ENCODE measurements at regions not wholly inside any gene's neighbourhood (a gene's known extent, or its start where the extent isn't known, plus 50 kb on each side); places are given as distances from the start of the nearest gene placed in this dataset.

DNA sequence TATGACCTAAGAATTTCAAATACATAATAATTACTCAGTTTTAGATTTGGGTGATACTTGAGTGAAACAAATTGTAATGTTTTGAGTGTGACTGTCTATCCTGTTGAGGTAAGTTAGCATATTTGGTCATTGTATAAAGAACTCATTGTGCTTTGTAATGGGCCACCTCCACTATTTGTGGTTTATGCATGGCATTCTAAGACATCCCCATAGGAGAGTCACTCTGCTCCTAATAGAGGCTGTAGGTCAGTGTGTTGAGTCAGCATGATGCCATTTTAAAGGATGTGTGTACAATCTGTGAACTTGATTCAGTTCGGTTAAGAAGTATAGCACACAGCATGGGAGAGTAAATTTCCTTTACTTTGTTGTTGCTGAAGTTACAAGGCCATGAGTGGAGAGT is 1112.4 kb downstream of the JRKL start:
- Histone ChIP-seq H3K79me2 (ENCODE audit: control insufficient read depth, insufficient read depth, low read length) (no peaks in the 10 kb centered on the region), H4K20me1 (replicated peaks; ENCODE audit: control insufficient read depth, insufficient read depth, low read length) (no peaks in the 10 kb centered on the region), H3K4me2 (ENCODE audit: insufficient read depth, low read length) (no peak overlapping the region), H3K36me3 (ENCODE audit: control insufficient read depth, insufficient read depth, low read length) (no peaks in the 10 kb centered on the region), H2AFZ (ENCODE audit: low read depth, low read length) (no peak overlapping the region), H3K4me3 (no peak overlapping the region), H3K9me1 (ENCODE audit: control insufficient read depth, insufficient read depth, low read length) (no peaks in the 10 kb centered on the region), H3K9me3 (replicated peaks; ENCODE audit: control insufficient read depth, insufficient read depth, low read depth, low read length) (no peaks in the 10 kb centered on the region; the same call in 1 of the 2 replicates), H3K27me3 (ENCODE audit: control insufficient read depth in 2 of 2, insufficient read depth in 2 of 2, low read length in 2 of 2) (no peaks in the 10 kb centered on the region), H3K9ac (ENCODE audit: insufficient read depth in 1 of 2, low read depth in 2 of 2, low read length in 2 of 2) (no peak overlapping the region), H3K27ac (ENCODE audit: extremely low read depth, low read depth, low read length) (no peak overlapping the region), H3K4me1 (replicated peaks in 1 of 2; ENCODE audit: control insufficient read depth in 2 of 2, insufficient read depth in 2 of 2, low read length in 2 of 2) (no peaks in the 10 kb centered on the region)
- DNase-seq (ENCODE audit: extremely low read depth in 1 of 4, low spot score in 3 of 4) (no peak), FAIRE-seq (no peak), ATAC-seq (no peak)
- in situ Hi-C loops (cut with MboI) (no loop called here), intact Hi-C loops (cut with micrococcal nuclease) (no loop called here)
- ChIA-PET CTCF (ENCODE audit: low intra/inter-chr PET ratio) (no interaction called here), POLR2A (no interaction called here)
- WGBS (ENCODE audit: insufficient coverage, low coverage, missing lambda C conversion rate): 0% methylated on average over 1 of the region's 1 CpG
- no TSS peak for BruUV-seq (replicated peaks)
- TF ChIP-seq NR4A1 (CRISPR knock-in tag; IDR thresholded peaks at IDR 0.05) (no peak), NR4A1 (tag; IDR thresholded peaks at IDR 0.05) (no peak), ZNF668 (CRISPR knock-in tag; IDR thresholded peaks at IDR 0.05) (no peak), ZNF23 (CRISPR knock-in tag; IDR thresholded peaks at IDR 0.05) (no peak), SIN3A (IDR thresholded peaks at IDR 0.05; ENCODE audit: borderline replicate concordance in 2 of 2, control insufficient read depth in 1 of 2, low read depth in 2 of 2, low read length in 2 of 2) (no peak), LCOR (CRISPR knock-in tag; IDR thresholded peaks at IDR 0.05) (no peak), GTF2A2 (tag; IDR thresholded peaks at IDR 0.05) (no peak), PHB (CRISPR knock-in tag; IDR thresholded peaks at IDR 0.05) (no peak)
- TF ChIP-seq, protein P1, sequence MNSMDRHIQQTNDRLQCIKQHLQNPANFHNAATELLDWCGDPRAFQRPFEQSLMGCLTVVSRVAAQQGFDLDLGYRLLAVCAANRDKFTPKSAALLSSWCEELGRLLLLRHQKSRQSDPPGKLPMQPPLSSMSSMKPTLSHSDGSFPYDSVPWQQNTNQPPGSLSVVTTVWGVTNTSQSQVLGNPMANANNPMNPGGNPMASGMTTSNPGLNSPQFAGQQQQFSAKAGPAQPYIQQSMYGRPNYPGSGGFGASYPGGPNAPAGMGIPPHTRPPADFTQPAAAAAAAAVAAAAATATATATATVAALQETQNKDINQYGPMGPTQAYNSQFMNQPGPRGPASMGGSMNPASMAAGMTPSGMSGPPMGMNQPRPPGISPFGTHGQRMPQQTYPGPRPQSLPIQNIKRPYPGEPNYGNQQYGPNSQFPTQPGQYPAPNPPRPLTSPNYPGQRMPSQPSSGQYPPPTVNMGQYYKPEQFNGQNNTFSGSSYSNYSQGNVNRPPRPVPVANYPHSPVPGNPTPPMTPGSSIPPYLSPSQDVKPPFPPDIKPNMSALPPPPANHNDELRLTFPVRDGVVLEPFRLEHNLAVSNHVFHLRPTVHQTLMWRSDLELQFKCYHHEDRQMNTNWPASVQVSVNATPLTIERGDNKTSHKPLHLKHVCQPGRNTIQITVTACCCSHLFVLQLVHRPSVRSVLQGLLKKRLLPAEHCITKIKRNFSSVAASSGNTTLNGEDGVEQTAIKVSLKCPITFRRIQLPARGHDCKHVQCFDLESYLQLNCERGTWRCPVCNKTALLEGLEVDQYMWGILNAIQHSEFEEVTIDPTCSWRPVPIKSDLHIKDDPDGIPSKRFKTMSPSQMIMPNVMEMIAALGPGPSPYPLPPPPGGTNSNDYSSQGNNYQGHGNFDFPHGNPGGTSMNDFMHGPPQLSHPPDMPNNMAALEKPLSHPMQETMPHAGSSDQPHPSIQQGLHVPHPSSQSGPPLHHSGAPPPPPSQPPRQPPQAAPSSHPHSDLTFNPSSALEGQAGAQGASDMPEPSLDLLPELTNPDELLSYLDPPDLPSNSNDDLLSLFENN (IDR thresholded peaks at IDR 0.05; ENCODE audit: low read depth in 2 of 2, low read length in 2 of 2): no peak

All from K562 (cell line).